ENCODE measurements at regions not wholly inside any gene's neighbourhood (a gene's known extent, or its start where the extent isn't known, plus 50 kb on each side); places are given as distances from the start of the nearest gene placed in this dataset.
"Not testable (repeated sequence)": the region's sequence is repeated elsewhere in the genome, so short reads cannot be mapped to it uniquely, and the experiment has no call there.

DNA sequence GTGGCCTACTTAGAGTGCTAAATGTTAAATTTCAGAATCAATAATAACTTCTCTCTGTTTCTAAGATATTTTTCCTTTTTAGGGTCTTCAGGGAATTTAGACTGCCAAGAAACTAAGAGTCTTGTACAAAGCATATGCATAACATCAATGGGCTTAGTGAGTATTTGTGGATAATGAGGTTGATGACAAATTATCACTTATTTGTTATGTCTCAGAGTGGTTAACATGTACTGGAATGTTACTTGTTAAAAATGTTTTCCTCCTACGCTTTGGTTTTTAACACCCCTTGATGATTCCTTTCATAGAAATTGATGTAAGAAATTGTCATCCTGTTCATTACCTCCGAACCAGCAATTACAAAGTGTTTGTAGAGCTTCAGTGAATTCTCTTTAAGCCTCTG is 144.3 kb downstream of the MRPS30 start:
- H3K9me3 Mint-ChIP-seq, result no peaks in the 10 kb centered on the region
- DNase-seq (ENCODE audit: low spot score in 2 of 2, unreplicated experiment in 2 of 2), result no peak
- TF ChIP-seq, protein P1, sequence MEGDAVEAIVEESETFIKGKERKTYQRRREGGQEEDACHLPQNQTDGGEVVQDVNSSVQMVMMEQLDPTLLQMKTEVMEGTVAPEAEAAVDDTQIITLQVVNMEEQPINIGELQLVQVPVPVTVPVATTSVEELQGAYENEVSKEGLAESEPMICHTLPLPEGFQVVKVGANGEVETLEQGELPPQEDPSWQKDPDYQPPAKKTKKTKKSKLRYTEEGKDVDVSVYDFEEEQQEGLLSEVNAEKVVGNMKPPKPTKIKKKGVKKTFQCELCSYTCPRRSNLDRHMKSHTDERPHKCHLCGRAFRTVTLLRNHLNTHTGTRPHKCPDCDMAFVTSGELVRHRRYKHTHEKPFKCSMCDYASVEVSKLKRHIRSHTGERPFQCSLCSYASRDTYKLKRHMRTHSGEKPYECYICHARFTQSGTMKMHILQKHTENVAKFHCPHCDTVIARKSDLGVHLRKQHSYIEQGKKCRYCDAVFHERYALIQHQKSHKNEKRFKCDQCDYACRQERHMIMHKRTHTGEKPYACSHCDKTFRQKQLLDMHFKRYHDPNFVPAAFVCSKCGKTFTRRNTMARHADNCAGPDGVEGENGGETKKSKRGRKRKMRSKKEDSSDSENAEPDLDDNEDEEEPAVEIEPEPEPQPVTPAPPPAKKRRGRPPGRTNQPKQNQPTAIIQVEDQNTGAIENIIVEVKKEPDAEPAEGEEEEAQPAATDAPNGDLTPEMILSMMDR (IDR thresholded peaks at IDR 0.05; ENCODE audit: unreplicated experiment), result no peak
- no peaks in the 10 kb centered on the region for H3K4me1 Mint-ChIP-seq
- H3K4me3 Mint-ChIP-seq, result no peak overlapping the region
- peaks cover 6% of the 10 kb centered on the region for H3K27me3 Mint-ChIP-seq (ENCODE audit: low read depth)
- H3K36me3 Mint-ChIP-seq, result no peaks in the 10 kb centered on the region
- H3K27ac Mint-ChIP-seq, result no peak overlapping the region

DNA sequence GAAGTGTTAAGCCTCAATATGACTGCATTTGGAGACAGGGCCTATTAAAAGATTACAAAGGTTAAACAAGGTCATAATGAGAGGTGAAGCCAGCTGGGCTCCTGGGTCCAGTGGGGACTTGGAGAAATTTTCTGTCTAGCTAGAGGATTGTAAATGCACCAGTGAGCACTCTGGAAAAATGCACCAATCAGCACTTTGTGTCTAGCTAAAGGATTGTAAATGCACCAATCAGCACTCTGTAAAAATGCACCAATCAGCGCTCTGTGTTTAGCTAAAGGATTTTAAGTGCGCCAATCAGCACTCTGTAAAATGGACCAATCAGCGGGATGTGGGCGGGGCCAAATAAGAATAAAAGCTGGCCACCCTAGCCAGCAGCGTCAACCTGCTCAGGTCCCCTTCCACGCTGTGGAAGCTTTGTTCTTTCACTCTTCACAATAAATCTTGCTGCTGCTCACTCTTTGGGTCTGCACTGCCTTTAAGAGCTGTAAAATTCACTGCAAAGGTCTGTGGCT is 150.3 kb downstream of the MRPS30 start:
- not testable (repeated sequence) for H3K36me3 Mint-ChIP-seq; H3K4me1 Mint-ChIP-seq; H3K4me3 Mint-ChIP-seq; H3K9me3 Mint-ChIP-seq; DNase-seq (ENCODE audit: low spot score in 2 of 2, unreplicated experiment in 2 of 2); H3K27me3 Mint-ChIP-seq (ENCODE audit: low read depth); H3K27ac Mint-ChIP-seq

GRCh38 chr5:44969825-44970224 is 161.1 kb downstream of the MRPS30 start:
- no peak for DNase-seq (ENCODE audit: low spot score in 2 of 2, unreplicated experiment in 2 of 2)
- H3K4me1 Mint-ChIP-seq, result no peaks in the 10 kb centered on the region
- TF ChIP-seq, protein P1 (IDR thresholded peaks at IDR 0.05; ENCODE audit: unreplicated experiment), result no peak
- no peaks in the 10 kb centered on the region for H3K36me3 Mint-ChIP-seq
- H3K27ac Mint-ChIP-seq, result no peak overlapping the region
- H3K9me3 Mint-ChIP-seq, result peaks cover 10% of the 10 kb centered on the region
- H3K27me3 Mint-ChIP-seq (ENCODE audit: low read depth), result no peaks in the 10 kb centered on the region
- no peak overlapping the region for H3K4me3 Mint-ChIP-seq

GRCh38 chr5:44970963-44971362 is 162.2 kb downstream of the MRPS30 start:
- H3K9me3 Mint-ChIP-seq, result peaks cover 17% of the 10 kb centered on the region
- not testable (repeated sequence) for H3K27me3 Mint-ChIP-seq (ENCODE audit: low read depth); H3K27ac Mint-ChIP-seq; H3K36me3 Mint-ChIP-seq; H3K4me3 Mint-ChIP-seq; H3K4me1 Mint-ChIP-seq; DNase-seq (ENCODE audit: low spot score in 2 of 2, unreplicated experiment in 2 of 2)

DNA sequence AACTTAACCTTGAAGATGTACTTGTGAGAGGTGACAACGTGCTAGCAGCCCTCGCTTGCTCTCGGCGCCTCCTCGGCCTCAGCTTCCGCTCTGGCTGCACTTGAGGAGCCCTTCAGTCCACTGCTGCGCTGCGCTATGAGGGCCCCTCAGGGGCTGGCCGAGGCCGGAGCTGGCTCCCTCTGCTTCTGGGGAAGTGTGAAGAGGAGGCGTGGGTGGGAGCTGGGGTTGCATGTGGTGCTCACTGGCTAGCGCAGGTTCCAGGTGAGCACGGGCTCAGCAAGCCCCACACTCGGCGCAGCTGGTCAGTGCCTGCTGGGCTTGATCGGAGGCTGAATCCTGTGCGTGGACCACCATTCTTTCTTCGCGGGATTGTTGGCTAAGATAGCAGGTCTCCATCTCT is 166.1 kb downstream of the MRPS30 start:
- DNase-seq (ENCODE audit: low spot score in 2 of 2, unreplicated experiment in 2 of 2), result no peak
- H3K27me3 Mint-ChIP-seq (ENCODE audit: low read depth), result no peaks in the 10 kb centered on the region
- no peaks in the 10 kb centered on the region for H3K4me1 Mint-ChIP-seq
- H3K4me3 Mint-ChIP-seq, result no peak overlapping the region
- peaks cover 44% of the 10 kb centered on the region for H3K9me3 Mint-ChIP-seq
- no peak overlapping the region for H3K27ac Mint-ChIP-seq
- TF ChIP-seq, protein P1 (IDR thresholded peaks at IDR 0.05; ENCODE audit: unreplicated experiment), result no peak
- H3K36me3 Mint-ChIP-seq, result no peaks in the 10 kb centered on the region

DNA sequence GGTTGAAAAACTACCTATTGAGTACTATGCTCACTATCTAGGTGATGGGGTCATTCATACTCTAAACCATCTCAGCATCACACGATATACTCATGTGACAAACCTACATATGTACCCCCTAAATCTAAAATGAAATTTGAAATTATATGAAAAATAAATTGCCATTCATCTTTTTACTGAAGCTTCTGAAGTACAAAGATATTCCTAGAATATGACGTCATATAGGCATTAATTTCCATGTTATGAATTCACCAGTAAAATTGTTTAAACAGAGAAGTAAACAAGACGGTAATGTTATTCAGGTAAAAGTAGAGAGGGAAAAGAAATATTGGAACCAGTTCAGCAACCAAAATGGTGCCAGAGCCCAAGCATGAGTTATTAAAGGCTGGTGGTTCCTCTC is 173.0 kb downstream of the MRPS30 start:
- Mint-ChIP-seq H3K27me3 (ENCODE audit: low read depth) (no peaks in the 10 kb centered on the region), H3K4me1 (no peaks in the 10 kb centered on the region), H3K36me3 (no peaks in the 10 kb centered on the region), H3K4me3 (no peak overlapping the region), H3K27ac (no peak overlapping the region), H3K9me3 (peaks cover 75% of the 10 kb centered on the region)
- TF ChIP-seq, protein P1 (IDR thresholded peaks at IDR 0.05; ENCODE audit: unreplicated experiment), result no peak
- DNase-seq (ENCODE audit: low spot score in 2 of 2, unreplicated experiment in 2 of 2), result no peak

DNA sequence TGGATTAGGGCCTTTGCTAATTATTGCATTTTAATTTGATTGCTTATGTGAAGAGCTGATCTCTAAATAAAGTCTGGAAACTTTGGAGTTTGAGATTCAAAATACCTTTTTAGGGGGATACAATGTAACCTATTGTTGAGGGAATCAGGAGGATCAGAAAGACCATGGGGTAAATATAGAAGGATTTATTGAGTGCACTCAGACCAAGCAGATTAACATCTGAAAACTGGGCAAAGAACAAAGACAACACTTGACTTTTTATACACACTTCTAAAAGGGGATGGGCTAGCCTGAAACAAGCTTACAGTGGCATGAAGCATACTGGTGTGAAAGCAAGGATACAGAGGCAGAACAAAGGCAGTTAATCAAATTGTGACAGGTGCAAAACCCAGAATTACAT is 174.3 kb downstream of the MRPS30 start:
- no peak for DNase-seq (ENCODE audit: low spot score in 2 of 2, unreplicated experiment in 2 of 2)
- H3K4me3 Mint-ChIP-seq, result no peak overlapping the region
- no peaks in the 10 kb centered on the region for H3K4me1 Mint-ChIP-seq
- no peaks in the 10 kb centered on the region for H3K27me3 Mint-ChIP-seq (ENCODE audit: low read depth)
- TF ChIP-seq, protein P1 (IDR thresholded peaks at IDR 0.05; ENCODE audit: unreplicated experiment), result no peak
- H3K27ac Mint-ChIP-seq, result no peak overlapping the region
- peaks cover 74% of the 10 kb centered on the region for H3K9me3 Mint-ChIP-seq
- H3K36me3 Mint-ChIP-seq, result no peaks in the 10 kb centered on the region
